SJSA1 (cell line): ENCODE measurements at regions not wholly inside any gene's neighbourhood (a gene's known extent, or its start where the extent isn't known, plus 50 kb on each side); places are given as distances from the start of the nearest gene placed in this dataset.
"Not testable (repeated sequence)": the region's sequence is repeated elsewhere in the genome, so short reads cannot be mapped to it uniquely, and the experiment has no call there.

Experiments used
- DNase-seq, 2 experiments: peaks; one replicate each; pipeline ENCODE4 v3.0.0-alpha.2; 2015 to 2020; ENCODE audit warnings: low spot score in 2 of 2, low read depth in 1 of 2
- H3K27ac ChIP-seq: fragments of 250-450 bp; sonication (Bioruptor Pico); 2 replicates; pipeline ENCODE4 v1.5.1; 2020; ENCODE audit warnings: mild to moderate bottlenecking, moderate library complexity
- H3K27me3 ChIP-seq: fragments of 250-450 bp; sonication (Bioruptor Pico); replicated peaks from 2 replicates; pipeline ENCODE4 v1.5.1; 2020; ENCODE audit warnings: mild to moderate bottlenecking, moderate library complexity
- H3K36me3 ChIP-seq: fragments of 250-450 bp; sonication (Bioruptor Pico); 2 replicates; pipeline ENCODE4 v1.5.1; 2020; ENCODE audit warnings: mild to moderate bottlenecking
- H3K4me1 ChIP-seq: fragments of 250-450 bp; sonication (Bioruptor Pico); replicated peaks from 2 replicates; pipeline ENCODE4 v1.6.1; 2021; ENCODE audit warnings: mild to moderate bottlenecking
- H3K4me3 ChIP-seq: fragments of 250-450 bp; sonication (Bioruptor Pico); 2 replicates; pipeline ENCODE4 v1.5.1; 2020; ENCODE audit warnings: mild to moderate bottlenecking
- H3K9me3 ChIP-seq: fragments of 250-450 bp; sonication (Bioruptor Pico); replicated peaks from 2 replicates; pipeline ENCODE4 v1.5.1; 2020; ENCODE audit warnings: mild to moderate bottlenecking

- no peak for DNase-seq
- Histone ChIP-seq H3K36me3 (no peaks in the 10 kb centered on the region), H3K4me3 (no peak overlapping the region), H3K9me3 (peaks cover 7% of the 10 kb centered on the region; the same call in 1 of the 2 replicates), H3K27ac (no peak overlapping the region), H3K4me1 (no peaks in the 10 kb centered on the region), H3K27me3 (no peaks in the 10 kb centered on the region)
These were observed 1091.8 kb upstream of the SLIT2 start for GRCh38 chr4:19159874-19160273.

GRCh38 chr4:19158107-19158809, 1093.4 kb upstream of the SLIT2 start:
- no peak overlapping the region for H3K4me3 ChIP-seq
- DNase-seq = no peak
- H3K36me3 ChIP-seq = no peaks in the 10 kb centered on the region
- no peaks in the 10 kb centered on the region for H3K4me1 ChIP-seq
- no peaks in the 10 kb centered on the region for H3K27me3 ChIP-seq
- no peak overlapping the region for H3K27ac ChIP-seq
- 0 out of 2 replicates have a peak, but pooled peaks cover 3% of the 10 kb centered on the region for H3K9me3 ChIP-seq

GRCh38 chr4:19156786-19157185, 1094.9 kb upstream of the SLIT2 start:
- Histone ChIP-seq H3K27me3 (no peaks in the 10 kb centered on the region), H3K27ac (no peak overlapping the region), H3K4me1 (no peaks in the 10 kb centered on the region), H3K36me3 (no peaks in the 10 kb centered on the region), H3K9me3 (0 out of 2 replicates have a peak, but pooled peaks cover 3% of the 10 kb centered on the region), H3K4me3 (no peak overlapping the region)
- DNase-seq = no peak

- no peak overlapping the region for H3K27ac ChIP-seq
- H3K4me3 ChIP-seq = no peak overlapping the region
- 0 out of 2 replicates have a peak, but pooled peaks cover 3% of the 10 kb centered on the region for H3K9me3 ChIP-seq
- H3K4me1 ChIP-seq = no peaks in the 10 kb centered on the region
- no peaks in the 10 kb centered on the region for H3K36me3 ChIP-seq
- H3K27me3 ChIP-seq = no peaks in the 10 kb centered on the region
- DNase-seq = no peak
These were observed 1096.1 kb upstream of the SLIT2 start for GRCh38 chr4:19155568-19155967.

- not testable (repeated sequence) for H3K27me3 ChIP-seq, H3K4me1 ChIP-seq, H3K36me3 ChIP-seq, H3K9me3 ChIP-seq, H3K4me3 ChIP-seq, H3K27ac ChIP-seq, DNase-seq
These were observed 1097.4 kb upstream of the SLIT2 start for GRCh38 chr4:19154267-19154666.

GRCh38 chr4:19152264-19152663, 1099.4 kb upstream of the SLIT2 start:
- no peak overlapping the region for H3K27ac ChIP-seq
- H3K9me3 ChIP-seq = peaks cover 3% of the 10 kb centered on the region; the same call in 1 of the 2 replicates
- H3K36me3 ChIP-seq = no peaks in the 10 kb centered on the region
- DNase-seq = no peak
- no peak overlapping the region for H3K4me3 ChIP-seq
- H3K27me3 ChIP-seq = no peaks in the 10 kb centered on the region
- no peaks in the 10 kb centered on the region for H3K4me1 ChIP-seq

- Histone ChIP-seq H3K4me1 (no peaks in the 10 kb centered on the region), H3K27me3 (no peaks in the 10 kb centered on the region), H3K4me3 (no peak overlapping the region), H3K9me3 (no peaks in the 10 kb centered on the region; the same call in 1 of the 2 replicates), H3K27ac (no peak overlapping the region), H3K36me3 (no peaks in the 10 kb centered on the region)
- no peak for DNase-seq
These were observed 1100.0 kb upstream of the SLIT2 start for GRCh38 chr4:19151684-19152083.

GRCh38 chr4:19146038-19146437, 1105.7 kb upstream of the SLIT2 start:
- Histone ChIP-seq H3K4me3 (no peak overlapping the region), H3K4me1 (no peaks in the 10 kb centered on the region), H3K27ac (no peak overlapping the region), H3K36me3 (no peaks in the 10 kb centered on the region), H3K27me3 (no peaks in the 10 kb centered on the region), H3K9me3 (no peaks in the 10 kb centered on the region; the same call in 1 of the 2 replicates)
- no peak for DNase-seq

- no peaks in the 10 kb centered on the region for H3K27me3 ChIP-seq
- 0 out of 2 replicates have a peak, but pooled peaks cover 2% of the 10 kb centered on the region for H3K9me3 ChIP-seq
- no peak for DNase-seq
- no peaks in the 10 kb centered on the region for H3K36me3 ChIP-seq
- no peak overlapping the region for H3K4me3 ChIP-seq
- no peak overlapping the region for H3K27ac ChIP-seq
- no peaks in the 10 kb centered on the region for H3K4me1 ChIP-seq
These were observed 1114.5 kb upstream of the LCORL start for GRCh38 chr4:19135895-19136633.

GRCh38 chr4:19134685-19135084, 1113.1 kb upstream of the LCORL start:
- no peak overlapping the region for H3K27ac ChIP-seq

GRCh38 chr4:19133315-19133714, 1111.8 kb upstream of the LCORL start:
- no peak overlapping the region for H3K27ac ChIP-seq
- no peak for DNase-seq
- no peaks in the 10 kb centered on the region for H3K27me3 ChIP-seq
- no peaks in the 10 kb centered on the region for H3K4me1 ChIP-seq
- H3K36me3 ChIP-seq = no peaks in the 10 kb centered on the region
- 0 out of 2 replicates have a peak, but pooled peaks cover 2% of the 10 kb centered on the region for H3K9me3 ChIP-seq
- no peak overlapping the region for H3K4me3 ChIP-seq

More at GRCh38 chr4:19134685-19135084, 1113.1 kb upstream of the LCORL start:
- Histone ChIP-seq H3K27me3 (no peaks in the 10 kb centered on the region), H3K4me1 (no peaks in the 10 kb centered on the region), H3K4me3 (no peak overlapping the region), H3K9me3 (0 out of 2 replicates have a peak, but pooled peaks cover 2% of the 10 kb centered on the region), H3K36me3 (no peaks in the 10 kb centered on the region)
- no peak for DNase-seq

- Histone ChIP-seq H3K4me1 (no peaks in the 10 kb centered on the region), H3K27ac (no peak overlapping the region), H3K27me3 (no peaks in the 10 kb centered on the region), H3K4me3 (no peak overlapping the region), H3K36me3 (no peaks in the 10 kb centered on the region), H3K9me3 (no peaks in the 10 kb centered on the region)
- DNase-seq = no peak
These were observed 1109.3 kb upstream of the LCORL start for GRCh38 chr4:19130866-19131265.

- Histone ChIP-seq H3K36me3 (no peaks in the 10 kb centered on the region), H3K4me1 (no peaks in the 10 kb centered on the region)
These were observed 1106.6 kb upstream of the LCORL start for GRCh38 chr4:19128176-19128575.

GRCh38 chr4:19126903-19127302, 1105.3 kb upstream of the LCORL start:
- Histone ChIP-seq H3K36me3 (no peaks in the 10 kb centered on the region), H3K4me1 (no peaks in the 10 kb centered on the region), H3K27ac (no peak overlapping the region), H3K9me3 (no peaks in the 10 kb centered on the region), H3K27me3 (peaks cover 6% of the 10 kb centered on the region), H3K4me3 (no peak overlapping the region)
- DNase-seq = no peak

More at GRCh38 chr4:19128176-19128575, 1106.6 kb upstream of the LCORL start:
- H3K27ac ChIP-seq = no peak overlapping the region
- no peaks in the 10 kb centered on the region for H3K9me3 ChIP-seq
- no peak for DNase-seq
- no peaks in the 10 kb centered on the region for H3K27me3 ChIP-seq
- H3K4me3 ChIP-seq = no peak overlapping the region
